Thoracic aorta (tissue), 2 donors: ENCODE measurements at regions not wholly inside any gene's neighbourhood (a gene's known extent, or its start where the extent isn't known, plus 50 kb on each side); places are given as distances from the start of the nearest gene placed in this dataset.

Experiments used
- ATAC-seq: fragments of 150-250 bp; one replicate; pipeline ENCODE4 v1.8.0; 2017; ENCODE audit warnings: low read depth; ENCODE audit not compliant: insufficient number of reproducible peaks, low FRiP score
- DNase-seq: peaks from one replicate; pipeline ENCODE4 v3.0.0-alpha.2; 2020; ENCODE audit warnings: low spot score
- H3K27ac ChIP-seq, 2 donors: fragments of 200-600 bp; sonication (generic); 1 replicate in 1 of 2; 2 replicates in 1 of 2; pipeline ENCODE4 v1.5.1; 2016; ENCODE audit warnings: mild to moderate bottlenecking in 2 of 2, moderate library complexity in 2 of 2
- H3K27me3 ChIP-seq: fragments of 200-600 bp; sonication (generic); replicated peaks from 2 replicates; pipeline ENCODE4 v1.6.0; 2016; ENCODE audit warnings: mild to moderate bottlenecking; ENCODE audit not compliant: insufficient read depth
- H3K36me3 ChIP-seq: fragments of 200-600 bp; sonication (generic); one replicate; pipeline ENCODE4 v1.5.1; 2016
- H3K4me1 ChIP-seq, 2 donors: fragments of 200-600 bp; sonication (generic); 1 replicate in 1 of 2; 2 replicates in 1 of 2; pipeline versions ENCODE4 v1.5.1 to v1.6.0; 2016; ENCODE audit warnings: low read depth in 2 of 2, mild to moderate bottlenecking in 1 of 2; ENCODE audit not compliant: control insufficient read depth in 1 of 2
- H3K4me3 ChIP-seq: fragments of 200-600 bp; sonication (generic); 2 replicates; pipeline ENCODE4 v1.5.1; 2016; ENCODE audit warnings: mild to moderate bottlenecking
- H3K9me3 ChIP-seq: fragments of 200-600 bp; sonication (generic); 2 replicates; pipeline ENCODE4 v1.5.1; 2016
- CTCF ChIP-seq: fragments of 200-600 bp; sonication (generic); IDR thresholded peaks from one replicate; pipeline ENCODE4 v1.5.1; 2019; ENCODE audit warnings: antibody characterized with exemption

DNA sequence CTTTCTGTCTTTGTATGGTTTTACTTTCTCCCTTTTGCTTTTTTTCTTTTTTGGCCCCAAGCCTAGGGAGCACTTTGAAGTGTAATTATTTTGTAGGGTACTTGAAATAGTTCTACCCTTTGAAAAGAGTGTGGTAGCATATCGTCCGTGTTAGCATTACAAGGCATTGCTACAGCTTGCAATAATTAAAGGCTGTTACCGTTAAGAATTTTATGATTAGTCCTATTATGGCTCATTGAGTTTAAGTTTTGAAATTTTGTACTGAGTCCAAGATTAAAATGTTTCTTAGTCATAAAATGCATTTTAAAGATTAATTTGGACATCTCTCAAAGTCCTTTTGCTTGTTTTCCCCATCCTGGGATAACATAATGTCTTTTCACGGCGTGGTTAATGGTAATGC, 490.0 kb upstream of the LRRN3 start:
- no peak overlapping the region for H3K27ac ChIP-seq
- no peak for DNase-seq
- H3K27me3 ChIP-seq = no peaks in the 10 kb centered on the region
- no peaks in the 10 kb centered on the region for H3K36me3 ChIP-seq
- no peak for ATAC-seq
- H3K9me3 ChIP-seq = no peaks in the 10 kb centered on the region
- H3K4me3 ChIP-seq = no peak overlapping the region
- H3K4me1 ChIP-seq = no peaks in the 10 kb centered on the region
- TF ChIP-seq CTCF = no peak

- ATAC-seq = no peak
- DNase-seq = no peak
- Histone ChIP-seq H3K4me3 (no peak overlapping the region), H3K9me3 (no peaks in the 10 kb centered on the region), H3K36me3 (no peaks in the 10 kb centered on the region), H3K4me1 (no peaks in the 10 kb centered on the region), H3K27me3 (no peaks in the 10 kb centered on the region), H3K27ac (no peak overlapping the region)
- TF ChIP-seq CTCF = no peak
Observed at GRCh38 chr7:110601710-110602109, 489.2 kb upstream of the LRRN3 start.

GRCh38 chr7:110604206-110604605, 486.7 kb upstream of the LRRN3 start:
- TF ChIP-seq CTCF = no peak
- H3K36me3 ChIP-seq = no peaks in the 10 kb centered on the region
- no peaks in the 10 kb centered on the region for H3K27me3 ChIP-seq
- ATAC-seq (no peak), DNase-seq (no peak)
- no peaks in the 10 kb centered on the region for H3K4me1 ChIP-seq
- H3K9me3 ChIP-seq = no peaks in the 10 kb centered on the region
- H3K4me3 ChIP-seq = no peak overlapping the region
- no peak overlapping the region for H3K27ac ChIP-seq

GRCh38 chr7:110604885-110605284, 486.0 kb upstream of the LRRN3 start:
- DNase-seq (no peak), ATAC-seq (no peak)
- H3K4me1 ChIP-seq = no peaks in the 10 kb centered on the region
- TF ChIP-seq CTCF = no peak
- no peaks in the 10 kb centered on the region for H3K9me3 ChIP-seq
- no peak overlapping the region for H3K27ac ChIP-seq
- no peaks in the 10 kb centered on the region for H3K36me3 ChIP-seq
- no peak overlapping the region for H3K4me3 ChIP-seq
- no peaks in the 10 kb centered on the region for H3K27me3 ChIP-seq

DNA sequence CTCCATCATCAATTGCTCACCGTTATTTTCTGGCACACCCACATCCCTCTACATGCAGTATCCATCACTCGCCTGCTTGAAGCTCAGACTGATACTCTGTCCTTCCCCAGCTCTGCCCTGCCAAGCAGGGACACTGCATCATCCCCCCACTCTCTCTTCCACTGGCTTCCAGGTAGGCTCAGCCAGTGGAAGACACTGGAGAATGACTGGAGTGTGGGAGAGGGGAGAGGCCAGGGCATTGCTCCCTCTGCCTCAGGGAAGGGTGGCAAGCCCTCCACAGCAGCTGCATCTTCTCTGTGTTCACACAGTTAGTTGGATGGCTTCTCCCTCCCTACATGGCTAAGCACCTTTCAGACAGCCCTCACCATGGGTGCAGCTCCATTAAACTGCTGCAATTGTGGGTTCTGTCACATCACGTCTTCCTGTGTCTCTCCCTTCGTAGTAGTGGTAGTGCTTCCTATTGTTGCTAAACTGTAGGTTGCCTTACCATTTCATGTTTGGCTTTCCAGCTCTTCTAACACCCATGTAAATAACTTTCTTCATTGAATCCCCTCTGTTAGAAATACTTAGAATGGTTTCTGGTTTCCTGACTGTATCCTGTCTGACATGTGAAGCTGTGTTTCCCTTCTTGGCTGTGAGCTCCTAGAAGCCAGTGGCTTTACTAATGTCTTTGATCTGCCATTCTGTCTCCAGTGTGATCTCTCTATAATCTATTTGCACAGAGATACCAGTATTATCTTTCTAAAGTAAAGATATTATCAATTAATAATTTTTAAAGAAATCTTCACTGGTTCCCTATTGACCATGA, 483.7 kb upstream of the LRRN3 start:
- DNase-seq (no peak), ATAC-seq (no peak)
- Histone ChIP-seq H3K9me3 (no peaks in the 10 kb centered on the region), H3K4me1 (no peaks in the 10 kb centered on the region), H3K36me3 (no peaks in the 10 kb centered on the region), H3K27ac (no peak overlapping the region), H3K27me3 (no peaks in the 10 kb centered on the region), H3K4me3 (no peak overlapping the region)
- no peak for TF ChIP-seq CTCF
